ENCODE measurements at regions not wholly inside any gene's neighbourhood (a gene's known extent, or its start where the extent isn't known, plus 50 kb on each side); places are given as distances from the start of the nearest gene placed in this dataset.

- TF ChIP-seq CTCF (IDR thresholded peaks at IDR 0.05; ENCODE audit: low read length) (no peak), EZH2 (IDR thresholded peaks at IDR 0.05; ENCODE audit: borderline replicate concordance, low read length) (no peak)
These were observed 139.8 kb downstream of the DACT1 start for GRCh38 chr14:58777541-58777979.

Data from OCI-LY1 (cell line).